G401 (cell line): ENCODE measurements at regions not wholly inside any gene's neighbourhood (a gene's known extent, or its start where the extent isn't known, plus 50 kb on each side); places are given as distances from the start of the nearest gene placed in this dataset.

Experiments
- DNase-seq: peaks from one replicate; pipeline ENCODE4 v3.0.0-alpha.2; 2015; ENCODE audit warnings: low spot score
- in situ Hi-C: cut with HindIII; loops from 2 replicates; pipeline ENCODE4 v1.10.0; 2016; ENCODE audit warnings: low sequenced_read_pairs, mixed read lengths

- DNase-seq = no peak
- in situ Hi-C loops = no loop called here
Observed at GRCh38 chr2:221802089-221802488, 230.0 kb upstream of the EPHA4 start.

GRCh38 chr2:221792971-221793521, 220.9 kb upstream of the EPHA4 start:
- DNase-seq = no peak
- in situ Hi-C loops = no loop called here

GRCh38 chr2:221791844-221792243, 219.7 kb upstream of the EPHA4 start:
- no peak for DNase-seq

GRCh38 chr2:221787561-221787960, 215.5 kb upstream of the EPHA4 start:
- in situ Hi-C loops = no loop called here

More at GRCh38 chr2:221791844-221792243, 219.7 kb upstream of the EPHA4 start:
- in situ Hi-C loops = no loop called here

DNA sequence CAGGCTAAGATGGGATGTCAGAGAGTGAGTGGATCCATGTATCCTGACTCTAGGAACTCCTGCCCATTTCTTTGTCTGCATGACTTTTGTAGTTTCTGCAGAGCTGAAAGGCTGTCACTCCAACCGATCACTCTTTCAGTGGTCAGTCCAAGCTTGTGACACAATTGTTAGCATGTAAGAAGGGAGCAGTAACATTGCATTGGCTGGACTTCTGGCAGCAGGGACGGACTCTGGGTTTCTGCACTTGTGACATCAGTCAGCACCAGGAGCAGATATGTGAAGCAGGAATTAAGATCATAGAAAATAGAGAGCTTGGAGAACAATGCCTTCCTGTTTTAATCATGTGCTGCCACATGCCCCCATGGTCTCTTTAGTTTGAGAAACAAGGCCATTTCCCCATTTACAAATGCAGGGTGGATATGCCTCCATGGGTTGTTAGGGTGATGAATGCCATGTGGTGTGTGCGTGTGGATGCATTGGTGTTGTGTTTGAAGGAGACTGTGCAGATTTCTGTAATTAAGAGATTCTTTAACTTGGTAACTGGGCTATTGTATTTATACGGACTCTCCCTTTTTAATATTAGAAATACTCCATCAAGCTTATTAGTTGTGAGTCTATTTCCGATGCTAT, 214.3 kb upstream of the EPHA4 start:
- in situ Hi-C loops = no loop called here
- no peak for DNase-seq

More at GRCh38 chr2:221787561-221787960, 215.5 kb upstream of the EPHA4 start:
- no peak for DNase-seq

GRCh38 chr2:221780281-221780688, 208.2 kb upstream of the EPHA4 start:
- no peak for DNase-seq
- in situ Hi-C loops = no loop called here

DNA sequence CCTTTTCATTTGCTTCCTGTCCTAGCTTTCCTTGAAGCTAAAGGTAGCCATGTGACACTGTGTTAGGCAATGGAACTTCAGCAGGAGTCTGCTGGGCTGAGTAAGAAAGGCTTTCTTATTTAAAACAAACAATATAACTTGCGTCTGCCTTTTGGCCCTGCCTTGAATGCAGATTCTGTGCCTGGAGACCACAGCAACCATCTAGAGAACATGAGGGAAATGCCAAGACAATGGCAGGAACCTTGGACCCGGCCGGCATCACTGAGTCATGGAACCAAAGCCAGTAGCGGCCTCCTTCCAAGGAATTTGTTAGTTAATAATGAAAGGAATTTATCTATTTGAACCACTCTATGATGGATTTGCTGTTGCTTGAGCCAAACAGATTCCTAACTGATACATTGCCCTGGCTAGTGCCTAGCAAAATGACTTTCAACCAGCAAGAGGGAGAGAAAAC, 207.5 kb upstream of the EPHA4 start:
- in situ Hi-C loops = no loop called here
- no peak for DNase-seq

DNA sequence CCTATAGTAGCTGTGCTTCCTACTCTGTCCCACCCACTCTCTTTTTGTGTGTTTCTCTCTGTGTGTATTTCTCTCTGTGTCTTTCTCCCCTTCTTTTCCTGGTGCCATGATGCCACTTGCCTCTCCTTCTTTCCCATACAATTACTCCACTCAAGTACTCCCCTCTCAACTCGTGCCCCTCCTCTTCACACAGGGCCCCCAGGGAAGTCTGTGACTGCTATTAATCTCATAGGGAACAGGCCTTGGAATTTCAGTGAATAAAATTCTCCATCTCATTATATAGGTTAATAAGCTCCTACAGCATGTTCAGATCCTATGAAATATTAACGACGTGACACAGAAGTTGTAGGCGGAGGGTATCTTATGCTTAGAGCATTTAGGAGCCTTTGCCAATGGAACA, 205.9 kb upstream of the EPHA4 start:
- in situ Hi-C loops = no loop called here
- DNase-seq = no peak

- in situ Hi-C loops = no loop called here
- DNase-seq = no peak
Observed at GRCh38 chr2:221777119-221777518, 205.0 kb upstream of the EPHA4 start.

- no peak for DNase-seq
- in situ Hi-C loops = no loop called here
Observed at GRCh38 chr2:221775096-221775495, 203.0 kb upstream of the EPHA4 start.

GRCh38 chr2:221774136-221774535, 202.0 kb upstream of the EPHA4 start:
- in situ Hi-C loops = no loop called here
- no peak for DNase-seq

DNA sequence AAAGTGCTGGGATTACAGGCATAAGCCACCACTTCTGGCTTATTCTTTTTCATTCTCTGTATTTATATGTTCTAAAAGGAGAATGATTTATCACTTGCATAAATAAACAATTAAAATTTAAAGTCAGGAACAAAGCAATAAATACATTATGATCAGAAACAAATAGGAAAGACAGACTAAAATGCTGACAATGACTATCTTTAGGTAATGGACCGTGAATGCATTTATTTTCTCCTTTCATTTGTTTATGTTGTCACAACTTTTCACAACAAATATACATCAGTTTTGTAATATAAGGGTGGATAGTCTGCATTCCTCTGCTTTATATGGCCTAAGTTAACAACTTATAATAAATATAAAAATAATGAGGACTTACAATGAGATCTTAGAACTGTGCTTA, 199.2 kb upstream of the EPHA4 start:
- in situ Hi-C loops = no loop called here
- DNase-seq = no peak

GRCh38 chr2:221767106-221768012, 195.3 kb upstream of the EPHA4 start:
- DNase-seq = no peak
- in situ Hi-C loops = no loop called here

DNA sequence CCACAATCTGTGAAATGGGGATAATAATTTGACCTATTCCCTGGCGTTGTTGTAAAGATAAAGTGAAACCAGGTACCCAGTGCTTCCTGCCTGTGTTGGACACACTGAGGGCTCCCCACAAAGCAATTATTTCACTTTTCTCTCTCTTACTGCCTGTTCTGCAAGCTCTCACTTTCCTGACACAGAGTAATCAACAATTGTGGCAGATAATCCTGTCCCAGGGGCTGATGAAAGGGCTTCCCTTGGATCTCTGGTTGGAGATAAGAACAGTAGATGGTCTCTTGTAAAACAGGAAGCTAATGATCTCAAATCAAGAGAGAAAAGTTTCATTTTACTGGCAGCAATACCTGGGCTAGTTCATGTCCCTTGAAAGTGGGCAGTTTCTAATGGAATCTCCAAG, 190.4 kb upstream of the EPHA4 start:
- in situ Hi-C loops = no loop called here
- DNase-seq = no peak

DNA sequence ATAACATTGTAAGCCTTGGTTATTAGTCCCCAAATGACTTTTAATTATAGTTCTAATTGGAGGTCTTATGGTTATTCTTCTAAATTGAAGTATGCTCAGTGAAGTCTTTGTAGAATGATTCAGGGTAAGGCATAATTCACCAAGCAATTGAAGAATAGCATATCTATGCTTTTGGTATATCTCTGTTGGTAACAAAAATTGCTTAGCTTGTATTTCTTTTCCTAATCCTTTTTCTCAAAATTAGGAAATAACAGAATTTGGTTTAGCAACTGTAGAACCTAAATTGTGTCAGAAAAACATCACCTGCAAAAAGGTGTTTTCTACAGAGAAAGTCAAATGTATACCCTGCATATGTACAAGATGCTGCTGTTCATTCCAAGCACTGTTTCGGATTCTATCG, 189.2 kb upstream of the EPHA4 start:
- in situ Hi-C loops = no loop called here
- no peak for DNase-seq

GRCh38 chr2:221758076-221758475, 186.0 kb upstream of the EPHA4 start:
- no peak for DNase-seq
- in situ Hi-C loops = no loop called here

- no peak for DNase-seq
Observed at GRCh38 chr2:221753401-221753800, 181.3 kb upstream of the EPHA4 start.

DNA sequence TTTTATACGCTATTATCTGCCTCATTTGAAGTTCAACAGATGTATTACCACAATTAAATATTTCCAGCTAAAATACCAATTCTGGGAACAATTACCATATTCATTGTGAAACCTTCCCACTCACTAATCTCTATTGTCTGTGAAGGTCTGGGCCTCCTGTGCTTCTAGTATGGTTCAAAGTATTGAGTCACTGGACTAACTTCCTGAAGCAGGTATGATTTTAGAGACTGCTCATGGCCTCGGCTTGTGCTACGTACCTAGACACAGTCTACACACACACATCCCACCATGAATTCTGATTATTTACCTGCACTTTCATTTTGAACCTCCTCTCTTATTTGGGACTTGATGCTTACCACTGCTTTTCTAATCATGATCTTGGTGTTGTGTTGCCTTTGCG, 180.7 kb upstream of the EPHA4 start:
- no peak for DNase-seq
- in situ Hi-C loops = no loop called here

More at GRCh38 chr2:221753401-221753800, 181.3 kb upstream of the EPHA4 start:
- in situ Hi-C loops = no loop called here

GRCh38 chr2:221750316-221750715, 178.2 kb upstream of the EPHA4 start:
- in situ Hi-C loops = no loop called here
- no peak for DNase-seq

- DNase-seq = no peak
- in situ Hi-C loops = no loop called here
Observed at GRCh38 chr2:221747289-221747972, 175.3 kb upstream of the EPHA4 start.
